ENCODE measurements at regions not wholly inside any gene's neighbourhood (a gene's known extent, or its start where the extent isn't known, plus 50 kb on each side); places are given as distances from the start of the nearest gene placed in this dataset.

- Histone ChIP-seq H3K9me3 (ENCODE audit: control insufficient read depth in 1 of 2, insufficient read depth in 1 of 2, low read length in 2 of 2) (peaks cover 0 to 3% of the 10 kb centered on the region in 2 experiments), H3K27ac (ENCODE audit: low read depth in 1 of 2, low read length in 2 of 2) (no peak overlapping the region), H3K36me3 (ENCODE audit: insufficient read depth, low read length) (no peaks in the 10 kb centered on the region), H3K4me3 (ENCODE audit: low read length) (no peak overlapping the region), H3K27me3 (ENCODE audit: control insufficient read depth in 1 of 2, insufficient read depth in 2 of 2, low read length in 2 of 2) (no peaks in the 10 kb centered on the region), H3K4me1 (ENCODE audit: insufficient read depth, low read length) (no peaks in the 10 kb centered on the region)
- ChIA-PET POLR2A (no interaction called here), CTCF (interaction anchor here (0.7 kb wide), 1 partner anchor 21 kb away, joined by 3 read pairs; no protein-coding TSS in a partner anchor)
- H3K4me3 Mint-ChIP-seq: no peak overlapping the region
- peaks cover 3% of the 10 kb centered on the region for H3K9me3 Mint-ChIP-seq
- no peak overlapping the region for H3K27ac Mint-ChIP-seq
- DNase-seq: no peak
- H3K36me3 Mint-ChIP-seq (ENCODE audit: low read depth): no peaks in the 10 kb centered on the region
- no peaks in the 10 kb centered on the region for H3K27me3 Mint-ChIP-seq
- TF ChIP-seq CTCF (IDR thresholded peaks at IDR 0.05): no peak
- intact Hi-C loops (cut with DNase I, micrococcal nuclease): no loop called here
- no peak for ATAC-seq (ENCODE audit: poor library complexity)
- H3K4me1 Mint-ChIP-seq (ENCODE audit: low read depth): no peaks in the 10 kb centered on the region
Measured at GRCh38 chr1:68285046-68285445, 52.7 kb upstream of the WLS start.

- H3K4me3 Mint-ChIP-seq: no peak overlapping the region
- no peaks in the 10 kb centered on the region for H3K27me3 Mint-ChIP-seq
- H3K36me3 ChIP-seq (ENCODE audit: insufficient read depth, low read length): no peaks in the 10 kb centered on the region
- no peaks in the 10 kb centered on the region for H3K4me1 ChIP-seq (ENCODE audit: insufficient read depth, low read length)
- no peaks in the 10 kb centered on the region for H3K4me1 Mint-ChIP-seq (ENCODE audit: low read depth)
- peaks cover 3% of the 10 kb centered on the region for H3K9me3 Mint-ChIP-seq
- ATAC-seq (ENCODE audit: poor library complexity) (no peak), DNase-seq (no peak)
- CTCF ChIA-PET: no interaction called here
- TF ChIP-seq CTCF (IDR thresholded peaks at IDR 0.05): no peak
- no peak overlapping the region for H3K4me3 ChIP-seq (ENCODE audit: low read length)
- no peaks in the 10 kb centered on the region for H3K27me3 ChIP-seq (ENCODE audit: control insufficient read depth in 1 of 2, insufficient read depth in 2 of 2, low read length in 2 of 2)
- no peak overlapping the region for H3K27ac Mint-ChIP-seq
- H3K27ac ChIP-seq (ENCODE audit: low read depth in 1 of 2, low read length in 2 of 2): no peak overlapping the region
- POLR2A ChIA-PET: no interaction called here
- intact Hi-C loops (cut with DNase I, micrococcal nuclease): no loop called here
- H3K9me3 ChIP-seq (ENCODE audit: control insufficient read depth in 1 of 2, insufficient read depth in 1 of 2, low read length in 2 of 2): peaks cover 0 to 3% of the 10 kb centered on the region in 2 experiments
- no peaks in the 10 kb centered on the region for H3K36me3 Mint-ChIP-seq (ENCODE audit: low read depth)
Measured at GRCh38 chr1:68281946-68282615, 49.8 kb upstream of the WLS start.

Measured in CD4-positive, alpha-beta T cell (primary cell).